Activated CD8-positive, alpha-beta T cell treated with anti-CD3 and anti-CD28 coated beads, Interleukin-2, amount 10 ng/mL, durations not matched to agents 7 days and 5 days (primary cell): ENCODE measurements at regions not wholly inside any gene's neighbourhood (a gene's known extent, or its start where the extent isn't known, plus 50 kb on each side); places are given as distances from the start of the nearest gene placed in this dataset.

Experiments
- ATAC-seq: fragments of 150-1000 bp; cut with Tn5 transposase; one replicate; pipeline ENCODE4 v1.10.0; 2021; ENCODE audit warnings: moderate library complexity
- CTCF ChIA-PET: fragments of 350-600 bp; sonication (Branson Sonifier 250); formaldehyde crosslinking; loops from one replicate; lab custom pipeline; 2021; ENCODE audit warnings: antibody characterized with exemption; lab: Charles Lee
- POLR2A ChIA-PET: fragments of 350-600 bp; sonication (Branson Sonifier 250); formaldehyde crosslinking; loops from one replicate; lab custom pipeline; 2021; ENCODE audit warnings: antibody characterized with exemption; lab: Charles Lee
- DNase-seq: peaks from one replicate; pipeline ENCODE4 v3.0.0-alpha.2; 2020
- H3K27ac Mint-ChIP-seq: one replicate; pipeline ENCODE4 v1.8.0; 2021; ENCODE audit warnings: mild to moderate bottlenecking, mixed read lengths
- H3K27me3 Mint-ChIP-seq: one replicate; pipeline ENCODE4 v1.8.0; 2021; ENCODE audit warnings: low read depth, mixed read lengths
- H3K36me3 Mint-ChIP-seq: one replicate; pipeline ENCODE4 v1.8.0; 2021; ENCODE audit warnings: low read depth, mixed read lengths
- H3K4me1 Mint-ChIP-seq: one replicate; pipeline ENCODE4 v1.8.0; 2021; ENCODE audit warnings: low read depth, mixed read lengths
- H3K4me3 Mint-ChIP-seq: one replicate; pipeline ENCODE4 v1.8.0; 2021; ENCODE audit warnings: mild to moderate bottlenecking, mixed read lengths
- H3K9me3 Mint-ChIP-seq: one replicate; pipeline ENCODE4 v1.8.0; 2022; ENCODE audit warnings: mixed read lengths; ENCODE audit not compliant: insufficient read depth

- Mint-ChIP-seq H3K9me3 (no peaks in the 10 kb centered on the region), H3K4me3 (no peak overlapping the region), H3K36me3 (no peaks in the 10 kb centered on the region), H3K27ac (no peak overlapping the region), H3K27me3 (no peaks in the 10 kb centered on the region), H3K4me1 (peaks cover 4% of the 10 kb centered on the region)
- DNase-seq (no peak), ATAC-seq (no peak)
- ChIA-PET CTCF (no interaction called here), POLR2A (no interaction called here)
These were observed 243.7 kb upstream of the BMPER start for GRCh38 chr7:33661430-33662160.

GRCh38 chr7:33666531-33666930 is 238.8 kb upstream of the BMPER start:
- CTCF ChIA-PET: no interaction called here
- Mint-ChIP-seq H3K4me1 (peaks cover 4% of the 10 kb centered on the region), H3K36me3 (no peaks in the 10 kb centered on the region), H3K4me3 (no peak overlapping the region), H3K27ac (no peak overlapping the region), H3K27me3 (no peaks in the 10 kb centered on the region), H3K9me3 (no peaks in the 10 kb centered on the region)
- DNase-seq (no peak), ATAC-seq (no peak)
- POLR2A ChIA-PET: no interaction called here

GRCh38 chr7:33667196-33667595 is 238.1 kb upstream of the BMPER start:
- Mint-ChIP-seq H3K27ac (no peak overlapping the region), H3K36me3 (no peaks in the 10 kb centered on the region), H3K4me3 (no peak overlapping the region), H3K9me3 (no peaks in the 10 kb centered on the region), H3K27me3 (no peaks in the 10 kb centered on the region), H3K4me1 (no peaks in the 10 kb centered on the region)
- ATAC-seq (no peak), DNase-seq (no peak)
- ChIA-PET CTCF (no interaction called here), POLR2A (no interaction called here)

GRCh38 chr7:33669251-33669670 is 236.1 kb upstream of the BMPER start:
- no peaks in the 10 kb centered on the region for H3K9me3 Mint-ChIP-seq
- H3K4me1 Mint-ChIP-seq: no peaks in the 10 kb centered on the region
- POLR2A ChIA-PET: no interaction called here
- CTCF ChIA-PET: no interaction called here
- no peaks in the 10 kb centered on the region for H3K36me3 Mint-ChIP-seq
- H3K4me3 Mint-ChIP-seq: no peak overlapping the region
- no peak overlapping the region for H3K27ac Mint-ChIP-seq
- ATAC-seq (no peak), DNase-seq (no peak)
- no peaks in the 10 kb centered on the region for H3K27me3 Mint-ChIP-seq

GRCh38 chr7:33671531-33672262 is 233.6 kb upstream of the BMPER start:
- ATAC-seq (no peak), DNase-seq (no peak)
- H3K36me3 Mint-ChIP-seq: no peaks in the 10 kb centered on the region
- CTCF ChIA-PET: no interaction called here
- H3K27me3 Mint-ChIP-seq: no peaks in the 10 kb centered on the region
- no peak overlapping the region for H3K4me3 Mint-ChIP-seq
- no peak overlapping the region for H3K27ac Mint-ChIP-seq
- H3K4me1 Mint-ChIP-seq: no peaks in the 10 kb centered on the region
- H3K9me3 Mint-ChIP-seq: no peaks in the 10 kb centered on the region
- POLR2A ChIA-PET: no interaction called here

- H3K36me3 Mint-ChIP-seq: no peaks in the 10 kb centered on the region
- no peaks in the 10 kb centered on the region for H3K9me3 Mint-ChIP-seq
- H3K27me3 Mint-ChIP-seq: no peaks in the 10 kb centered on the region
- H3K4me3 Mint-ChIP-seq: no peak overlapping the region
- ChIA-PET POLR2A (no interaction called here), CTCF (no interaction called here)
- no peak overlapping the region for H3K27ac Mint-ChIP-seq
- no peaks in the 10 kb centered on the region for H3K4me1 Mint-ChIP-seq
- ATAC-seq: no peak
- no peak for DNase-seq
These were observed 232.2 kb upstream of the BMPER start for GRCh38 chr7:33673029-33673700.

- no peaks in the 10 kb centered on the region for H3K4me1 Mint-ChIP-seq
- no peaks in the 10 kb centered on the region for H3K9me3 Mint-ChIP-seq
- H3K36me3 Mint-ChIP-seq: no peaks in the 10 kb centered on the region
- no peak overlapping the region for H3K4me3 Mint-ChIP-seq
- ATAC-seq: no peak
- no peaks in the 10 kb centered on the region for H3K27me3 Mint-ChIP-seq
- H3K27ac Mint-ChIP-seq: no peak overlapping the region
- no peak for DNase-seq
- CTCF ChIA-PET: no interaction called here
- POLR2A ChIA-PET: no interaction called here
These were observed 230.4 kb upstream of the BMPER start for GRCh38 chr7:33674804-33675411.

GRCh38 chr7:33677556-33677955 is 227.8 kb upstream of the BMPER start:
- no peak for DNase-seq
- ATAC-seq: no peak
- ChIA-PET CTCF (no interaction called here), POLR2A (no interaction called here)
- H3K27me3 Mint-ChIP-seq: no peaks in the 10 kb centered on the region
- no peak overlapping the region for H3K27ac Mint-ChIP-seq
- no peak overlapping the region for H3K4me3 Mint-ChIP-seq
- no peaks in the 10 kb centered on the region for H3K4me1 Mint-ChIP-seq
- no peaks in the 10 kb centered on the region for H3K9me3 Mint-ChIP-seq
- no peaks in the 10 kb centered on the region for H3K36me3 Mint-ChIP-seq

GRCh38 chr7:33678569-33679335 is 226.6 kb upstream of the BMPER start:
- no peaks in the 10 kb centered on the region for H3K9me3 Mint-ChIP-seq
- H3K4me3 Mint-ChIP-seq: no peak overlapping the region
- no peaks in the 10 kb centered on the region for H3K36me3 Mint-ChIP-seq
- no peak overlapping the region for H3K27ac Mint-ChIP-seq
- POLR2A ChIA-PET: no interaction called here
- CTCF ChIA-PET: no interaction called here
- ATAC-seq (no peak), DNase-seq (no peak)
- no peaks in the 10 kb centered on the region for H3K27me3 Mint-ChIP-seq
- H3K4me1 Mint-ChIP-seq: no peaks in the 10 kb centered on the region

- DNase-seq (no peak), ATAC-seq (no peak)
- ChIA-PET CTCF (no interaction called here), POLR2A (no interaction called here)
- Mint-ChIP-seq H3K36me3 (no peaks in the 10 kb centered on the region), H3K9me3 (no peaks in the 10 kb centered on the region), H3K27ac (no peak overlapping the region), H3K27me3 (no peaks in the 10 kb centered on the region), H3K4me3 (no peak overlapping the region), H3K4me1 (no peaks in the 10 kb centered on the region)
These were observed 224.7 kb upstream of the BMPER start for GRCh38 chr7:33680682-33681081.

GRCh38 chr7:33685503-33685902 is 219.8 kb upstream of the BMPER start:
- CTCF ChIA-PET: no interaction called here
- Mint-ChIP-seq H3K4me1 (no peaks in the 10 kb centered on the region), H3K4me3 (no peak overlapping the region), H3K27me3 (no peaks in the 10 kb centered on the region), H3K9me3 (no peaks in the 10 kb centered on the region), H3K27ac (no peak overlapping the region), H3K36me3 (no peaks in the 10 kb centered on the region)
- POLR2A ChIA-PET: no interaction called here
- ATAC-seq: no peak
- no peak for DNase-seq
